Mesenchymal stem cell (in vitro differentiated cells and primary cell): ENCODE measurements at regions not wholly inside any gene's neighbourhood (a gene's known extent, or its start where the extent isn't known, plus 50 kb on each side); places are given as distances from the start of the nearest gene placed in this dataset.
"Not testable (repeated sequence)": the region's sequence is repeated elsewhere in the genome, so short reads cannot be mapped to it uniquely, and the experiment has no call there.

Experiments used
- DNase-seq: peaks from one replicate; pipeline ENCODE4 v3.0.0-alpha.2; 2013
- H2AFZ ChIP-seq: one replicate; pipeline ENCODE4 v1.6.1; 2013; ENCODE audit warnings: low read depth, mild to moderate bottlenecking, control low read depth, inconsistent platforms, low read length, moderate library complexity
- H2AK5ac ChIP-seq: 2 replicates; pipeline ENCODE4 v1.6.1; 2013; ENCODE audit warnings: low read length, moderate library complexity, mild to moderate bottlenecking, inconsistent platforms; ENCODE audit not compliant: severe bottlenecking
- H2BK120ac ChIP-seq: one replicate; pipeline ENCODE4 v1.6.1; 2013; ENCODE audit warnings: low read depth, mild to moderate bottlenecking, inconsistent platforms, low read length, moderate library complexity
- H2BK12ac ChIP-seq, 2 experiments: one replicate each; pipeline ENCODE4 v1.6.1; 2013; ENCODE audit warnings: inconsistent platforms in 2 of 2, low read length in 2 of 2, mild to moderate bottlenecking in 2 of 2, moderate library complexity in 2 of 2, control low read depth in 1 of 2
- H2BK15ac ChIP-seq: one replicate; pipeline ENCODE4 v1.6.1; 2013; ENCODE audit warnings: mild to moderate bottlenecking, low read depth, inconsistent platforms; ENCODE audit not compliant: poor library complexity, severe bottlenecking
- H2BK5ac ChIP-seq: 2 replicates; pipeline ENCODE4 v1.6.1; 2013; ENCODE audit warnings: low read depth, mild to moderate bottlenecking, low read length, control low read depth, inconsistent platforms; ENCODE audit not compliant: poor library complexity, severe bottlenecking
- H3K14ac ChIP-seq, 2 experiments: one replicate each; pipeline ENCODE4 v1.6.1; 2013; ENCODE audit warnings: inconsistent platforms in 2 of 2, low read length in 2 of 2, control low read depth in 1 of 2, mild to moderate bottlenecking in 1 of 2, moderate library complexity in 1 of 2
- H3K18ac ChIP-seq, 2 experiments: one replicate each; pipeline ENCODE4 v1.6.1; 2013; ENCODE audit warnings: inconsistent platforms in 2 of 2, low read length in 2 of 2, control low read depth in 1 of 2, low read depth in 1 of 2, mild to moderate bottlenecking in 1 of 2
- H3K23ac ChIP-seq, 2 experiments: one replicate each; pipeline ENCODE4 v1.6.1; 2013; ENCODE audit warnings: inconsistent platforms in 2 of 2, low read length in 2 of 2, mild to moderate bottlenecking in 2 of 2, moderate library complexity in 2 of 2, control low read depth in 1 of 2
- H3K27ac ChIP-seq: 2 replicates; pipeline ENCODE4 v1.5.1; 2013; ENCODE audit warnings: mild to moderate bottlenecking, moderate library complexity, low read length, control low read depth, inconsistent platforms; ENCODE audit not compliant: poor library complexity, severe bottlenecking
- H3K27me3 ChIP-seq, 2 experiments: 2 replicates each; pipeline versions ENCODE4 v1.6.1 to v1.7.0; 2013; ENCODE audit warnings: low read length in 2 of 2, mild to moderate bottlenecking in 2 of 2, moderate library complexity in 2 of 2, control low read depth in 1 of 2, inconsistent platforms in 1 of 2; ENCODE audit not compliant: control insufficient read depth in 1 of 2, insufficient read depth in 1 of 2
- H3K36me3 ChIP-seq, 2 experiments: 2 replicates each; pipeline versions ENCODE4 v1.6.1 to v1.7.0; 2013; ENCODE audit warnings: low read length in 2 of 2, control low read depth in 1 of 2, inconsistent platforms in 1 of 2, low read depth in 1 of 2, mild to moderate bottlenecking in 1 of 2; ENCODE audit not compliant: insufficient read depth in 2 of 2, control insufficient read depth in 1 of 2
- H3K4ac ChIP-seq, 2 experiments: one replicate each; pipeline ENCODE4 v1.6.1; 2013; ENCODE audit warnings: inconsistent platforms in 2 of 2, low read length in 2 of 2, mild to moderate bottlenecking in 2 of 2, moderate library complexity in 2 of 2, control low read depth in 1 of 2, low read depth in 1 of 2
- H3K4me1 ChIP-seq: 2 replicates; pipeline ENCODE4 v1.6.1; 2013; ENCODE audit warnings: low read depth, low read length, control low read depth; ENCODE audit not compliant: control insufficient read depth, insufficient read depth
- H3K4me2 ChIP-seq: 2 replicates; pipeline ENCODE4 v1.6.1; 2013; ENCODE audit warnings: low read length, mild to moderate bottlenecking, inconsistent platforms; ENCODE audit not compliant: poor library complexity, severe bottlenecking
- H3K4me3 ChIP-seq, 2 experiments: 2 replicates each; pipeline versions ENCODE4 v1.5.1 to v1.7.0; 2013; ENCODE audit warnings: low read length in 2 of 2, mild to moderate bottlenecking in 2 of 2, control low read depth in 1 of 2, low read depth in 1 of 2; ENCODE audit not compliant: insufficient read depth in 1 of 2
- H3K79me1 ChIP-seq: replicated peaks from 2 replicates; pipeline ENCODE4 v1.6.1; 2013; ENCODE audit warnings: mild to moderate bottlenecking, control low read depth, low read length, inconsistent platforms; ENCODE audit not compliant: poor library complexity, severe bottlenecking
- H3K9ac ChIP-seq: 2 replicates; pipeline ENCODE4 v1.7.0; 2013; ENCODE audit warnings: mild to moderate bottlenecking, low read length, moderate library complexity
- H3K9me3 ChIP-seq: 2 replicates; pipeline ENCODE4 v1.7.0; 2013; ENCODE audit warnings: mild to moderate bottlenecking, low read length; ENCODE audit not compliant: control insufficient read depth
- H4K8ac ChIP-seq: one replicate; pipeline ENCODE4 v1.6.1; 2013; ENCODE audit warnings: inconsistent platforms, mild to moderate bottlenecking, low read length, moderate library complexity
- H4K91ac ChIP-seq: one replicate; pipeline ENCODE4 v1.6.1; 2013; ENCODE audit warnings: mild to moderate bottlenecking, low read length, inconsistent platforms
- WGBS: methylation state at CpG from one replicate; pipeline ENCODE4 v1.1.7; 2013; ENCODE audit warnings: mixed read lengths; 5-methylcytosine and 5-hydroxymethylcytosine counted together

DNA sequence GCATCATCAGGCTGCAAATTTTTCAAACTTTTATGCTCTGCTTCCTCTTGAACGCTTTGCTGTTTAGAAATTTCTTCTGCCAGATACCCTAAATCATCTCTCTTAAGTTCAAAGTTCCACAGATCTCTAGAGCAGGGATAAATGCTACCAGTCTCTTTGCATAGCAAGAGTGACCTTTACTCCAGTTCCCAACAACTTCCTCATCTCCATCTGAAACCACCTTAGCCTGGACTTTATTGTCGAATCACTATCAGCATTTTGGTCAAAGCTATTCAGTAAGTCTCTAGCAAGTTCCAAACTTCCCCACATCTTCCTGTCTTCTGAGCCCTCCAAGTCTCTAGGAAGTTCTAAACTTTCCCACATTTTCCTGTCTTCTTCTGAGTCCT, 170.9 kb downstream of the MAIP1 start:
- not testable (repeated sequence) for H3K23ac ChIP-seq, H3K27me3 ChIP-seq, H3K27ac ChIP-seq, H4K91ac ChIP-seq, DNase-seq, H2BK15ac ChIP-seq, H2AFZ ChIP-seq, H3K36me3 ChIP-seq, H2AK5ac ChIP-seq, H3K4me2 ChIP-seq, H2BK12ac ChIP-seq, H3K9ac ChIP-seq, H3K9me3 ChIP-seq, H3K4me3 ChIP-seq, H3K4ac ChIP-seq, H2BK120ac ChIP-seq, H4K8ac ChIP-seq, H3K18ac ChIP-seq, H3K79me1 ChIP-seq, H3K14ac ChIP-seq, H2BK5ac ChIP-seq
- peaks cover 16% of the 10 kb centered on the region for H3K4me1 ChIP-seq
- whole genome bisulfite sequencing, result 55% methylated on average over 2 of the region's 2 CpGs

DNA sequence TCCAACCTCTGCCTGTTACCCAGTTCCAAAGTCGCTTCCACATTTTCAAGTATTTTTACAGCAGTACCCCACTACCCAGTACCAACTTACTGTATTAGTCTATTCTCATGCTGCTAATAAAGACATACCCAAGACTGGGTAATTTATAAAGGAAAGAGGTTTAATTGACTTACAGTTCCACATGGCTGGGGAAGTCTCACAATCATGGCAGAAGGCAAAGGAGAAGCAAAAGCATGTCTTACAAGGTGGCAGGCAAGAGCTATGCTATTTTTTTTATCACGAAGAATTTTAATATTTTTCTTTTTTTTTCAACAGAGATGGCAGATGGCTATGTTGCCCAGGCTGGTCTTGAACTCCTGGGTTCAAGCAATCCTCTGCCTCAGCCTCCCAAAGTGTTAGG, 171.3 kb downstream of the MAIP1 start:
- not testable (repeated sequence) for H3K4ac ChIP-seq, H4K91ac ChIP-seq, H3K14ac ChIP-seq, H3K9ac ChIP-seq, H3K79me1 ChIP-seq, H2AK5ac ChIP-seq, H2AFZ ChIP-seq, H2BK15ac ChIP-seq, H2BK120ac ChIP-seq, H3K23ac ChIP-seq, H2BK12ac ChIP-seq, H4K8ac ChIP-seq, H3K36me3 ChIP-seq, H3K27me3 ChIP-seq, H3K4me3 ChIP-seq, H3K4me2 ChIP-seq, H3K9me3 ChIP-seq, H2BK5ac ChIP-seq, H3K27ac ChIP-seq, DNase-seq, H3K18ac ChIP-seq
- 100% methylated on average over 1 of the region's 2 CpGs for WGBS
- H3K4me1 ChIP-seq, result peaks cover 16% of the 10 kb centered on the region

DNA sequence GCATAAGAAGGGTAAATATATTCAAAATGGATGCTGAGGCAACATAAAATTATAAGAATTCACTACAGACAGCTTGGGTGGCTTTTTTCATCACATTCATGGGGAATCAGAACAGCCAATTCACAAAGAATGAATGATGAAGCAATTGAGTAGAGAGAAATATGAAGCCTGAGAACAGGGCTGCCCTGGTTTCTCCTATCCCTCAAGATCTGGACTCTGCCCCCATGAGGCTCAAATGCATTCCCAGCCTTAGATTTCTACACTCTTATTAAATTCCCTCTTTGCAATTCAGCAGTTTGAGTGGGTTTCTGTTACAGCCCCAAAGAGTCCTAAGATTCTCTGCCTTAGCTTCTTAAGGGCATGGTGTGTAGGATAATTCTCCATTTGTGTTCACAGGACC, 172.5 kb downstream of the MAIP1 start:
- no peak overlapping the region for H2AFZ ChIP-seq
- peak; percentile 18 for DNase-seq
- no peak overlapping the region for H2BK15ac ChIP-seq
- no peak overlapping the region for H2AK5ac ChIP-seq
- H3K9me3 ChIP-seq, result no peaks in the 10 kb centered on the region
- H3K36me3 ChIP-seq, result no peaks in the 10 kb centered on the region
- H3K23ac ChIP-seq, result no peak overlapping the region
- H4K8ac ChIP-seq, result no peak overlapping the region
- H2BK12ac ChIP-seq, result no peak overlapping the region
- peaks cover 18% of the 10 kb centered on the region for H3K4me1 ChIP-seq
- H3K4ac ChIP-seq, result no peak overlapping the region
- H3K79me1 ChIP-seq, result no peaks in the 10 kb centered on the region
- H3K4me3 ChIP-seq, result no peak overlapping the region
- H4K91ac ChIP-seq, result no peak overlapping the region
- H3K14ac ChIP-seq, result no peak overlapping the region
- H3K27ac ChIP-seq, result no peak overlapping the region
- no peak overlapping the region for H3K4me2 ChIP-seq
- H2BK5ac ChIP-seq, result no peak overlapping the region
- H2BK120ac ChIP-seq, result no peak overlapping the region
- no peaks in the 10 kb centered on the region for H3K27me3 ChIP-seq
- H3K9ac ChIP-seq, result no peak overlapping the region
- H3K18ac ChIP-seq, result no peak overlapping the region

DNA sequence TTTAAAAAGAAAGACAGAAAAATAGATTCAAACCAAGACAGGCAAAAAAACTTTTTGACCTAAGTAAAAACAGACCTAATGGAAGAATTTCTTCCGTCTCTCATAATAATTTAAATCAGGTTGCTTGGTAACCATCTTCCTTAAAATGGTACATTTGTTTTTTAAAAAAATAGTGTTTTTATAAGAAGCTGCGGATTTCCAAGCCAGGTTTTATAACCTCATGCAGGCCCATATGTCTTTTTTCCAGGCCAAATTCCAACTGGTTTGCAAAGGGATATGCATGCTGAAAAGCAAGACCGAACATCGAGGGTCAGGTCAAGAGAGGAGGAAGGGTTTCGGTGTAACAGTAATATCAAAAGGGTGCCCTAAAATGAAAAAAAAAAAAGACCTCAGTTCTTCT, 172.9 kb downstream of the MAIP1 start:
- Histone ChIP-seq H3K36me3 (no peaks in the 10 kb centered on the region), H3K27me3 (no peaks in the 10 kb centered on the region), H2BK15ac (no peak overlapping the region), H3K18ac (no peak overlapping the region), H4K8ac (no peak overlapping the region), H3K4me3 (no peak overlapping the region), H3K9ac (no peak overlapping the region), H3K23ac (no peak overlapping the region), H3K4me2 (no peak overlapping the region), H2AK5ac (no peak overlapping the region), H3K27ac (no peak overlapping the region), H2BK12ac (no peak overlapping the region), H3K4me1 (peaks cover 18% of the 10 kb centered on the region), H2BK5ac (no peak overlapping the region), H3K9me3 (no peaks in the 10 kb centered on the region), H4K91ac (no peak overlapping the region), H2BK120ac (no peak overlapping the region), H3K14ac (no peak overlapping the region), H2AFZ (no peak overlapping the region), H3K79me1 (no peaks in the 10 kb centered on the region), H3K4ac (no peak overlapping the region)
- 89% methylated on average over 1 of the region's 5 CpGs for WGBS
- DNase-seq, result no peak
